MCF 10A (cell line): ENCODE measurements at regions not wholly inside any gene's neighbourhood (a gene's known extent, or its start where the extent isn't known, plus 50 kb on each side); places are given as distances from the start of the nearest gene placed in this dataset.

ENCODE experiments used
- BruUV-seq: library from RNA; stranded (reverse); fragments of 400-500 nt; replicated peaks from 2 replicates; lab custom pipeline; 2021; lab: Mats Ljungman, UMichigan
- CTCF ChIA-PET: fragments of 300-600 bp; sonication (Branson Sonifier 250); formaldehyde crosslinking; extraction: SDS; loops from one replicate; lab custom pipeline; 2021; ENCODE audit warnings: antibody characterized with exemption, inconsistent platforms; lab: Yijun Ruan, JAX
- POLR2A ChIA-PET: fragments of 300-600, 350-650 bp; sonication (Branson Sonifier 250); formaldehyde crosslinking; extraction: SDS; loops from one replicate; lab custom pipeline; 2020; ENCODE audit warnings: antibody characterized with exemption, inconsistent platforms; lab: Yijun Ruan, JAX
- DNase-seq: peaks from one replicate; pipeline ENCODE4 v3.0.0-alpha.2; 2018; ENCODE audit not compliant: unreplicated experiment
- H3K27ac Mint-ChIP-seq: one replicate; pipeline ENCODE4 v1.8.0; 2022; ENCODE audit warnings: mild to moderate bottlenecking, low read depth, mixed read lengths; ENCODE audit not compliant: unreplicated experiment
- H3K27me3 Mint-ChIP-seq: one replicate; pipeline ENCODE4 v1.8.0; 2022; ENCODE audit warnings: mixed read lengths; ENCODE audit not compliant: insufficient read depth, unreplicated experiment
- H3K36me3 Mint-ChIP-seq: one replicate; pipeline ENCODE4 v1.8.0; 2022; ENCODE audit warnings: mild to moderate bottlenecking, moderate library complexity, mixed read lengths; ENCODE audit not compliant: insufficient read depth, unreplicated experiment
- H3K4me1 Mint-ChIP-seq: one replicate; pipeline ENCODE4 v1.8.0; 2022; ENCODE audit warnings: mixed read lengths; ENCODE audit not compliant: insufficient read depth, unreplicated experiment
- H3K4me3 Mint-ChIP-seq: one replicate; pipeline ENCODE4 v1.8.0; 2022; ENCODE audit warnings: mild to moderate bottlenecking, moderate library complexity, mixed read lengths; ENCODE audit not compliant: unreplicated experiment
- H3K9me3 Mint-ChIP-seq: one replicate; pipeline ENCODE4 v1.8.0; 2022; ENCODE audit warnings: mixed read lengths; ENCODE audit not compliant: unreplicated experiment
- intact Hi-C: fragments of 100-400 bp; cut with micrococcal nuclease; formaldehyde crosslinking; loops from 2 replicates; pipeline ENCODE4 v1.14.1; 2022
- TF ChIP-seq, protein P1 (sequence below): fragments of 200-600 bp; IDR thresholded peaks from one replicate; pipeline ENCODE4 v1.8.0; 2022; ENCODE audit warnings: antibody characterized with exemption, mild to moderate bottlenecking; ENCODE audit not compliant: unreplicated experiment

- Mint-ChIP-seq H3K27me3 (peaks cover 22% of the 10 kb centered on the region), H3K36me3 (no peaks in the 10 kb centered on the region), H3K27ac (no peak overlapping the region), H3K4me1 (peaks cover 5% of the 10 kb centered on the region), H3K9me3 (no peaks in the 10 kb centered on the region), H3K4me3 (no peak overlapping the region)
- CTCF ChIA-PET, result no interaction called here
- POLR2A ChIA-PET, result no interaction called here
- BruUV-seq, result no TSS peak
- TF ChIP-seq, protein P1, sequence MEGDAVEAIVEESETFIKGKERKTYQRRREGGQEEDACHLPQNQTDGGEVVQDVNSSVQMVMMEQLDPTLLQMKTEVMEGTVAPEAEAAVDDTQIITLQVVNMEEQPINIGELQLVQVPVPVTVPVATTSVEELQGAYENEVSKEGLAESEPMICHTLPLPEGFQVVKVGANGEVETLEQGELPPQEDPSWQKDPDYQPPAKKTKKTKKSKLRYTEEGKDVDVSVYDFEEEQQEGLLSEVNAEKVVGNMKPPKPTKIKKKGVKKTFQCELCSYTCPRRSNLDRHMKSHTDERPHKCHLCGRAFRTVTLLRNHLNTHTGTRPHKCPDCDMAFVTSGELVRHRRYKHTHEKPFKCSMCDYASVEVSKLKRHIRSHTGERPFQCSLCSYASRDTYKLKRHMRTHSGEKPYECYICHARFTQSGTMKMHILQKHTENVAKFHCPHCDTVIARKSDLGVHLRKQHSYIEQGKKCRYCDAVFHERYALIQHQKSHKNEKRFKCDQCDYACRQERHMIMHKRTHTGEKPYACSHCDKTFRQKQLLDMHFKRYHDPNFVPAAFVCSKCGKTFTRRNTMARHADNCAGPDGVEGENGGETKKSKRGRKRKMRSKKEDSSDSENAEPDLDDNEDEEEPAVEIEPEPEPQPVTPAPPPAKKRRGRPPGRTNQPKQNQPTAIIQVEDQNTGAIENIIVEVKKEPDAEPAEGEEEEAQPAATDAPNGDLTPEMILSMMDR, result no peak
- no peak for DNase-seq
- intact Hi-C loops, result loop anchor here (10.0 kb wide), 1 partner anchor 435 kb away; no protein-coding TSS in a partner anchor
These were observed 365.6 kb upstream of the TMPO start for GRCh38 chr12:98149691-98150210.

DNA sequence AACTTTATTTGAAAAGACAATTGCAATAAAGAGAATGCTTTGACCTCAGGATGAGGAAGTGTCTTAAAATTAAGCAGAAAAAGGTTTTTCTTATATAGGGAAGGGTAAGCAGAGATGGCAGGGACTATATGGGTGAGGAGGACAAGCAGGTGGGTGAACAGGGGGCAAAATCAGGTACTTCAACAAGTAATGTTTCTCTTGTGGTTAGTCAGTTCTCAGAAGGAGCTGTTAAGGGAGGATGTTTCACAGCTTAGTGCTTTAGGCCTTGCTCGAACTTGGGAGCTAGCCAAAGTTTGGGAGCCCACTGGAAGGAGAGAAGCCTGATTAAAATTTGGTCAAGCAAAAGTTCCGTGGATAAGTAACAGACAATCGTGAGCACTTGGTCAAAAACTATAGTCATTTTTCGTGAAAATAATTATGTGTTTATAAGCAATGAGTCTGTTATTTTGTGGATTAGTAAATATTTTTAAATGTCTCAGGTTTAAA lies 364.2 kb upstream of the TMPO start:
- intact Hi-C loops, result loop anchor here (10.0 kb wide), 1 partner anchor 436 kb away; no protein-coding TSS in a partner anchor
- BruUV-seq, result no TSS peak
- ChIA-PET POLR2A (no interaction called here), CTCF (interaction anchor here (0.6 to 1.1 kb wide), 4 partner anchors 726 to 1674 kb away, joined by 3 to 5 read pairs (median 4); no protein-coding TSS in a partner anchor)
- DNase-seq, result no peak
- TF ChIP-seq, protein P1, result no peak
- H3K27me3 Mint-ChIP-seq, result peaks cover 26% of the 10 kb centered on the region
- H3K36me3 Mint-ChIP-seq, result no peaks in the 10 kb centered on the region
- H3K4me1 Mint-ChIP-seq, result peaks cover 5% of the 10 kb centered on the region
- H3K9me3 Mint-ChIP-seq, result no peaks in the 10 kb centered on the region
- no peak overlapping the region for H3K27ac Mint-ChIP-seq
- H3K4me3 Mint-ChIP-seq, result no peak overlapping the region

DNA sequence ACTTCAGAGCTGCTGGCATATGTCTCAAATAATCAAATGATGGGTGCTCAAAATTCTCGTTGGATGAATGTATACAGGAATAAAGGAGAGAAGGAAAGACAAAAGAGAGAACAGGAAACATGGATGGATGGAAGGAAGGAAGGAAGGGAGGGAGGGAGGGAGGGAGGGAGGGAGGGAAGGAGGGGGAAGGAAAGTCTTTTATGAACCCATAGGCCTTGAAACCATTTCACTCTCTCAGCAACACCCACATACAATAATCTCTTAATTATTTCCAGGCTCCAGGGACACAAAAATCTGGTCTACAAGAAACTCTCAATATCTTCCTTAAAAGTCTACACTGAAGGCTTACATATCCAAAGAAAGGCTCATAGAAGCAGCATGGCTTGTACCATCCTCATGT lies 363.4 kb upstream of the TMPO start:
- Mint-ChIP-seq H3K36me3 (no peaks in the 10 kb centered on the region), H3K27ac (no peak overlapping the region), H3K4me3 (no peak overlapping the region), H3K27me3 (peaks cover 34% of the 10 kb centered on the region), H3K4me1 (peaks cover 5% of the 10 kb centered on the region), H3K9me3 (no peaks in the 10 kb centered on the region)
- DNase-seq, result no peak
- ChIA-PET POLR2A (interaction anchor here (1.2 kb wide), 1 partner anchor 793 kb away, joined by 3 read pairs; no protein-coding TSS in a partner anchor), CTCF (no interaction called here)
- TF ChIP-seq, protein P1, result no peak
- intact Hi-C loops, result loop anchor here (10.0 kb wide), 1 partner anchor 437 kb away; no protein-coding TSS in a partner anchor
- BruUV-seq, result no TSS peak

GRCh38 chr12:98154850-98155249 lies 360.5 kb upstream of the TMPO start:
- intact Hi-C loops, result loop anchor here (2.0 to 10.0 kb wide), 2 partner anchors 218 to 440 kb away; no protein-coding TSS in a partner anchor

More at GRCh38 chr12:98154850-98155249, 360.5 kb upstream of the TMPO start:
- BruUV-seq, result no TSS peak
- peak; percentile 54 for DNase-seq
- Mint-ChIP-seq H3K27me3 (peaks cover 48% of the 10 kb centered on the region), H3K4me3 (no peak overlapping the region), H3K27ac (no peak overlapping the region), H3K4me1 (no peaks in the 10 kb centered on the region), H3K9me3 (no peaks in the 10 kb centered on the region), H3K36me3 (no peaks in the 10 kb centered on the region)
- ChIA-PET CTCF (interaction anchor here (0.7 to 1.1 kb wide), 8 partner anchors 10 to 1319 kb away, joined by 3 to 5 read pairs (median 3); no protein-coding TSS in a partner anchor), POLR2A (no interaction called here)
- TF ChIP-seq, protein P1, result peak; percentile 18
